HuH-7 (cell line): ENCODE measurements at regions not wholly inside any gene's neighbourhood (a gene's known extent, or its start where the extent isn't known, plus 50 kb on each side); places are given as distances from the start of the nearest gene placed in this dataset.
"Not testable (repeated sequence)": the region's sequence is repeated elsewhere in the genome, so short reads cannot be mapped to it uniquely, and the experiment has no call there.

ENCODE experiments used
- DNase-seq: peaks from one replicate; pipeline ENCODE4 v3.0.0; 2011; ENCODE audit warnings: low spot score

GRCh38 chr9:108277216-108277615, 578.6 kb downstream of the ACTL7B start:
- DNase-seq = no peak

- DNase-seq = no peak
These were observed 579.9 kb downstream of the ACTL7B start for GRCh38 chr9:108275906-108276305.

DNA sequence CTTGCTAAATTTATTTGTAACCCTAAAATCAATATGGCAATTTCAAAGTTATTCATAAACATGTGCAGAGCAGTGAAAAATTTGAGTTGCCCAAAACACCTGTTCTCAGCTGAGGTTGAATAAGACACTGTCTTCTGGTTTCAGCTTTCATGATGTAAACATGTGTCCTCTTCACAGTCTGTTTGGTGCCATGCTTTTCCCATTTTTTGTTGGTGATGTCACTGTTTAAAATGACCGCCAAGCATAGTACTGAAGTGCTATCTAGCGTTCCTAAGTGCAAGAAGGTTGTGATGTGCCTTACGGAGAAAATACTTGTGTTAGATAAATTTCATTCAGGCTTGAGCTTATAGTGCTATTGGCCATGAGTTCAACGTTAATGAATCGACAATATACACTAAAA, 580.8 kb downstream of the ACTL7B start:
- no peak for DNase-seq

DNA sequence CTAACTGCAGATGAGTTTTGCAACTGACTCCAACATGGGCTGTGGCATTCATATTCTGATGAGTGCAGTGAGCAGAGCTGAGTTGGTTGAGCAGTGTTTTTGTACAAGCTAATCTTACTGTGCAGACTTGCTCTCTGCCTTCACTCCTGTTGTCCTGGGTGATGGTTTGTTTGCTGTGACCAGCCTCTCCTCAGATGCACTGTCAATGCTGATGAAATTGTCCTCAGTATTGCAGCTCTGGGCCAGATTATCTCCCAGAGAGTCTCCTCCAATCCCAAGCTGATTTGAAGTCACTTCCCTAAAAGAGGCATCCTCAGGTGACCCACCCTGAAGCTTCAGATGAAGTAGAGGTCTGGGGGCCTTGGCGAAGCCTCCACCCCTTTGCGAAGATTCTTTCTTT, 581.8 kb downstream of the ACTL7B start:
- no peak for DNase-seq

GRCh38 chr9:108272349-108272899, 583.4 kb downstream of the ACTL7B start:
- DNase-seq = peak; percentile 49

GRCh38 chr9:108271646-108272348, 584.0 kb downstream of the ACTL7B start:
- DNase-seq = peak; percentile 23

DNA sequence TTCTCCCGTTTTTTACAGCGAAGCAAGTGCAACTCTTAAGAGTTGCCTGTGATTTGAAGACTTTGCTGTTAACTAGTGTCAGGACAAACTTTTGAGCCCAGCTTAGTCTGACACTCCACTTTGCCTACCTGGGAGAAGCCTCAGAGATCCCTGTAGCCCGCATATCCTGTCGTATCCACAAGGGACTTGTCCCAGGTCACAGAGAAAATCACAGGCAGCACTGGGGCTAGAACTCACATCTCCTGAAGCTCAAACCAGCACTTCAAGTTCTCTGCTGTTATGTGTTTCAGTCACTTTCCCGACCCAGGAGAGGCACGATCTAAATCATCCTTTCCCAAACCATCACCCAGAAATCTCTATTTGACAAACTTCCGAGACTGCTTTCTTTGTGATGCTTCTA, 584.5 kb downstream of the ACTL7B start:
- no peak for DNase-seq

- no peak for DNase-seq
These were observed 585.2 kb downstream of the ACTL7B start for GRCh38 chr9:108270561-108270960.

DNA sequence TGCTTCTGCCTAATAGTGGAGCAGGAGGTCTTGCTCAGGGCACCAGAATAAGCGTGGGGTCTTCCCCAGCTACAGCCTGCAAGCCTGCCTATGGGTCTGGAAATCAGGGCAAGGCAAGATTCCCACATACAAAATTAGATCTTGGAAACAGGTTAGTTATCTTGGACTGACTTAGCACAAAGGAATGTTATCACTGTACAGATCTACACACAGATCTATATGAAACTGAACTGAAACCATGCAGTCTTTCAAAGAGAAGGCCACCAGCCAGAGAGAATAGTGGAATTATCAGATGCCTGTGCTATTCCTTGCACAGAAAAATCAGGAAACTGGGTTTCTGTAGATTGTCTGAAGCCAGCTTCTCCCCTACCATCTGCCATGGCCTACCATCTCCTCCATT, 585.7 kb downstream of the ACTL7B start:
- no peak for DNase-seq

DNA sequence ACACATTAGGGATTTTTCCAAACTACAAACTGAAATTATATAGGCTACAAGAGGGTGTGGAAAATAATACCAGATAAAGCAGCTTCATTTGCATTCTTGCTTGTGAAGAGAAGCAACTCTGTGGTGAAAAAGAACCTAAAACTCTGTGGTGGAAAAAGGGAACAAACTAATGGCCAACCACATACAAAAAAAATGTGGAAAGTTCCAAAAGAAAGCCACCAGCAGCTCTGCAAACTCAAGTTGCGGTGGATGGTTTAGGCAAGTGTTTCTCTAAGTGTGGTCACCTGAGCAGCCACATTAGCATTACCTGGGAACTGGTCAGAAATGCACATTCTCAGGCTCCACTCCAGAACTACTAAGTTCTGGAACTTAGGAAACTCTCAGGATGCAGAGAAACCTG, 586.4 kb downstream of the ACTL7B start:
- no peak for DNase-seq

DNA sequence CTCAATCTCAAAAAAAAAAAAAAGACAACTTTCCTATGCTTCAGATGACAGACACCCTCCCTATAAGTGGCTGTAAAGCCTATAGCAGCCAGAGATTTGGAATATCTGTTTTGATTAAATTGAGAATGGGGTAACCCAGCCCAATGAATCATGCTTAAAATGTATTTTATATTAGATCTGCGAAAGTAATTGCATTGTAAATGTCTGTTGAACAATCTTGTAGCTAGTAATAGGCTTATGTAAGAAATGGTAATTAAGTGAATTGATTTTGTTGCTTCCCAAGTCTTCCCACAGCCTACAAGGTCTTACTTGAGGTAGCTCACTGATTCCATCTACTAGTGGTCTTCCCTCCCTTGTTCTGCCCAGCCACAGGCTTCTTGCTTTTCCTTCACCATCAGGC, 590.7 kb downstream of the ACTL7B start:
- DNase-seq = no peak

GRCh38 chr9:108264093-108264492, 591.7 kb downstream of the ACTL7B start:
- DNase-seq = no peak

DNA sequence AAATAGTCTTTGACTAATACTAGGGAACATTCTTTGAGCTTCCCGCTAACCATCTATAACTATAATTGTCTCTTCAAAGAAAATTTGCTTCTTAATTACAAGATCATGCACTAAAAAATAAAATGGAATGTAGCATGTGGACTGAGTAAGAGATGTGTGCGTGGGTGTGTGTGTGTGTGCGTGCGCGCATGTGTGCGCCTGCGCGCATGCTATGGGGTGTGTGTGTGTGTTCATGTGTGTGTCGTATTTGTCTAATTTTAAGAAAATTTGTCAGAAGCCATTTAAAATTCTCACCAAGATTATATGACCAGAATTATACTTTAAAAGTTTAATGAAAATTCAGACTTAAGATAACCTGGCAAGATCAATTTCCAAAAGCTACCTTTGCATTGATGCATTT, 593.0 kb downstream of the ACTL7B start:
- DNase-seq = no peak

GRCh38 chr9:108259917-108260675, 595.7 kb downstream of the ACTL7B start:
- no peak for DNase-seq

DNA sequence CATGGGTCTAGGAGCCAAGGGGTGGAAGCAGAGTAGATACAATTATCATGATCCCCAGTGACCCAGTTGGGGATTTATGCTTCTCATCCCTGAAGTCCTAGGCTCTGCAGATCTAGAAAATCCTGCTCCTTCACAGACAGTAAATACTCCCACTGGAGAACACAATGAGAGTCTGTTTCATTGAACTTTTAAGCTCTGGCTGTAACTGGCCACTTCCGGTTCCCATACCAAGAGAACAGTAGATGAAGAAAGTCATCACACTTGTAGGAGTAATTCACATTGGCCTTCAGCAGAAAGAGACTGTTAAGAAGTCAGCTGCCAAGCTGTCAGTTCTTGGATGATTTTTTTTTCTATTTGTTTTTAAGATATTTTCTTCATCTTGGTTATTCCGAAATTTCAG, 597.1 kb downstream of the ACTL7B start:
- no peak for DNase-seq

GRCh38 chr9:108257382-108257781, 598.4 kb downstream of the ACTL7B start:
- DNase-seq = no peak

DNA sequence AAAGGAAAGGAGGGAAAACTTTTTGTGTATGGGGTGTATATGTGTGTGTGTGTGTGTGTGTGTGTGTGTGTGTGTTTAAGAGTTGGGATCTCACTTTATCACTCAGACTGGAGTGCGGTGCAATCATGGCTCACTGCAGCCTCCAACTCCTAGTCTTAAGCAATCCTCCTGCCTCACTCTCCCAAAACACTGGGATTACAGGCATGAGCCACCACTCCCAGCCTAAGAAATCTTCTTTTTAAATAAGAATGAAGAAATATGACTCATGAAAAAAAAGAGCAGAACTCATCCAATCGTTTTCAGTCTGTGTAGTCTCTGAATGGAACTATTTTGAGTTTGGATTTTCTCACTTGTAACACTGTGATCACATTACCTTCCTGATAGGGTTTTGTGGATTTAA, 601.5 kb downstream of the ACTL7B start:
- DNase-seq = no peak

DNA sequence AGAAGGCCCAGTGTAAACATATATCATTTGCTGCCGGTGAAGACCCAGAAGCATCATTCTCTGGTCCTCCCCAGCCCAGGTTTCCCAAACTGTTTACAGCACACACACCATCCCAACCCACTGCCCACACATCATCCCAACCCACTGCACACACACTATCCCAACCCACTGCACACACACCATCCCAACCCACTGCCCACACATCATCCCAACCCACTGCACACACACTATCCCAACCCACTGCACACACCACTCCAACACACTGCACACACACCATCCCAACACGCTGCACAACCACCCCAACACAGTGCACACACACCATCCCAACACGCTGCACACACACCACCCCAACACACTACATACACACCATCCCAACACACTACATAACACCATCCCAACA, 608.4 kb downstream of the ACTL7B start:
- DNase-seq = not testable (repeated sequence)

DNA sequence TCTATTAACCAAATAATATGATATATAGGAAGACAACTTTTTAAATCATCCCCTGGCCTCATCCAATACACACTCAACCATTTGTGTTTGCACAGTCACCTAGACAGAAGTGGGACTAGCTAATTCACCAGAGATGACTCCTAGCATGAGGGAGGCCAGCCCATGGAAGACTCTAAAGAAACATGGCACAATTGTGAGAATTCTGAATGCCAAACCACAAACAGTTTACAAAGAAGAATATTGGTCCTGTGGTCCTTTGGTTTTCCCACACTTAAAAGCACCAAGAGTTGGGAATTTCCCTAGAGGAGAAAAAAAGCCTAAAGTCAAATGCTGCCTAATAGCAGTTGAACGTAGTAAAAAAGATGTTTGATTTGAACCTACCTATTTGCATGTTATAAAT, 609.9 kb downstream of the ACTL7B start:
- DNase-seq = no peak

DNA sequence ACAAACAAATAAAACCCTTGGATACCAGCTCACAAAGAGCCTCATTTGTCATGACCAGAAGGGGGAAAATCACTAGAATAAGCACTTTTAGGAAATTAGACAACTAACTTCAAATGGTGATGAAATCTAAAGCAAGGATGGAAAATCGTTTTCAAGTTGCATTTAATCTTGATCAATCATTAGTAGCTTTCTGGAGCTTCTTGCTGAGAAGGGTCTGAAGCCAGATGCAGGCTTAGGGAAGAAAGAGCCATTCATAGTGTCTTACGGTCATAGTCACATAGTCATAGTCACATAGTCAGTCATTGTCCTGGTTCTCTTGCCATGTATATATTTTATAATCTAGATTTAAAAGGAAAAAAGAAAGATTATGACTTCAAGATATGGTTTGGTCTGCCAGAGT, 610.5 kb downstream of the ACTL7B start:
- DNase-seq = no peak

DNA sequence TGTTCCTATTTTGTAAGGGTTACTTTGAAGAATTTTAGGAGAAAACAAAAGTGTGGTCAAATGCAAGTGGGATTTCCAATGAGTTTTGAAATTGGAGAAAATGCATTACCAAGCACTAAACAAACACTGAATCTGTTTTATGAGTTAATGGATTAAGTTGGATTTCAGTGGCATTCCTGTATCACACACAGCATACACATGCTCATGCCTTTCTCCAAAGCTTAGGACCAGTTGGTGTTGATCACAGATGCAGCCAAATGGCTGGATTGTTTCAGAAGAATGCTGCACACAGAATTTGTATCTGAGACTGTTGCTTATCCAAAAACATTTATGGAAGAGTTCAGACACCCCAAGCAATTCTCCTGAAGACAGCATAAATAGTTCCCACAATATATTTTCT, 611.1 kb downstream of the ACTL7B start:
- no peak for DNase-seq

DNA sequence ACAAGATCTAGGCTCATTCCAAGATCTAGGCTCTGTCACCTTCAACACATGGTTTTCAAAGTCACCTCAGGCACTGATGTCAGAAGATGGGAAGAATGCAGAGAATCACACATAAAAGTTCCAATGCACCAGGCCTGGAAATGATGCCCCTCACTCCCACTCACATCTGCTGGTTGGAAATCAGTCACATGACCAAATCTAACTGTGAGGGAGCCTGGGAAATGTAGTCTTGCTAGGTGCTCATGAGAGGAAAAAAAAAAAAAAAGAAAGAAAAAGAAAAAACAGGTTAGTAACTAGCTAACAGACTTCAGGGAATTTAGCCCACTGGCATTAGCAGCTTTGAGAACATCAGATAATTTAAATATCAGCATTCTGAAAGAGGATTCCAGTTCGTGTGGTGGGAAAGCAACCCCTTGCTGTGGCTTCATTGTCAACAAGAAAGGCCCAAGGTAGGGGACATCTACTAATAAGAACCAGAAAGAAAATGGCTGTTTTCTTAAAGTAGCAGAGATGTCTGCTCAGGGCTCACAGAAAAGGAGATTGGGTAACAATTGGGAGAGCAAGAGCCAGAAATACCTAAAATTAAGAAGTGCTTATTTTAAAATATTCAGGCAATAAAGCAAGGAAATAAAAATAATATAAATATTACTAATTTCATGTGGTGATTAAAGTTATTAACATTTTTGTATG, 614.3 kb downstream of the ACTL7B start:
- DNase-seq = no peak
